ENCODE measurements at regions not wholly inside any gene's neighbourhood (a gene's known extent, or its start where the extent isn't known, plus 50 kb on each side); places are given as distances from the start of the nearest gene placed in this dataset.
"Not testable (repeated sequence)": the region's sequence is repeated elsewhere in the genome, so short reads cannot be mapped to it uniquely, and the experiment has no call there.

GRCh38 chr5:106306313-106307028 lies 1364.3 kb downstream of the EFNA5 start:
- DNase-seq (ENCODE audit: low read depth in 4 of 4, low spot score in 2 of 4), result no peak

DNA sequence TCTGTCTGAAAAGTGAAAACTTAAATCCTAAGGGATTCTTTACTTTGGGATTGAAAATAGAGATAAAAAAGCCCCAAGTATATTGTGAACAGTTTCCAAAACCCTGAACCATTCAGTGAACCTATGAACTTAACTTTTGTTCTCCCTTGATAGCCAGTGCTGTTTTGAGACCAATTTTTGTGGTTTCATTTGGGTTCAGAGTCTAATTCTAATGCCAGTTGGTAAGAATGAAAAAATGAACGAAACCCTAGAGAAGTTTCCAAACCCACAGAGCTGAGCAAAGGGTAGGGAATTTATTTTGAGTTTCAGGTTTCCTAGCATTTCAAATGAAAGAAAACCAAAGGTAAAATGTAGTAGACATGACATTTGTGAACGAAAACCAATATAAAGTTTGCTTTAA lies 1366.8 kb downstream of the EFNA5 start:
- no peak for DNase-seq (ENCODE audit: low read depth in 4 of 4, low spot score in 2 of 4)

GRCh38 chr5:106292654-106293053 lies 1378.1 kb downstream of the EFNA5 start:
- no peak for DNase-seq (ENCODE audit: low read depth in 4 of 4, low spot score in 2 of 4)

DNA sequence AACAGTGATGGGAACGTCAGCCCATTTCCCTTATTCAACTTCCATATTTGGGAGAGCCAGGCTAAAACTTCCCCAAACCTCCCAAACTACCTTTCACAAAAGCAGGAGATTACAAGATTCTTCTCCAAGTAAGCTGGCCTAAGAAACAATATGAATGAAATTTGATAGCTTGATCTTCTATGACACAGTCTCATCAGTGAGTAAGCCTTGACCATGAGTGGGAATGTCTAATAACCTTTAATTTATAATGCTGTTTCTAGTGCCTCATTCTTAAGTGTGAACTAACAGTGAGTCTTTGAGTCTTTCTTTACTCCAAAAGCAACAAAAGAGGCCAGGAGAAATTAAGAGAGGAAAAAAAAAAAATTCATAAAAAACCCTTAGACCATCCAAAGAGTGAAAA lies 1379.9 kb downstream of the EFNA5 start:
- DNase-seq (ENCODE audit: low read depth in 4 of 4, low spot score in 2 of 4), result no peak

- no peak for DNase-seq (ENCODE audit: low read depth in 4 of 4, low spot score in 2 of 4)
Observed at GRCh38 chr5:106288979-106289378, 1381.8 kb downstream of the EFNA5 start.

DNA sequence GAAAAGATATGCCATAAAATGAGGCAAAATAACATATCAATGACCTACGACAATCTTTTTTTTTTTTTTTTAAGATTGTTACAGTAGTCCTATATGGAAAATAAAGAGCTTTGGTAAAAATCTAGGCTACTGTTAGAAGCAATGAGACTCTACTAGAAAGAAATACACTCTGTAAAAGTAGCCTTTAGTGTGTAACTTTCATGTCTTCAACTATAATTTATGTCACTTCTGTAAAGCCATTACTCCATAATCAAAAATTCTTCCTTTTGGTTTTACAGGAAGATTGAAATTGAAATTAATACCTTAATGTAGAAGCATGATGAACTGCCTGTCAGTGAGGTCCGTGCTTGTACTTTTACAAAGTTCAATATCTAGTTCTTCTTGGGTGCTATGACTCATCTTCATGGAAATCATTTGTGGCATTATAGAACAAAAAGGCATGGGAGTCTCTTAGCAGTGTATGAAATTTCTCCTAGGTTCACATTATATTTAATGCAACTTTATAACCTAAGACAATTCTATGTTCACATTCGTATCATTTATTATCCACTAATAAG lies 1393.1 kb downstream of the EFNA5 start:
- DNase-seq (ENCODE audit: low read depth in 4 of 4, low spot score in 2 of 4), result no peak

DNA sequence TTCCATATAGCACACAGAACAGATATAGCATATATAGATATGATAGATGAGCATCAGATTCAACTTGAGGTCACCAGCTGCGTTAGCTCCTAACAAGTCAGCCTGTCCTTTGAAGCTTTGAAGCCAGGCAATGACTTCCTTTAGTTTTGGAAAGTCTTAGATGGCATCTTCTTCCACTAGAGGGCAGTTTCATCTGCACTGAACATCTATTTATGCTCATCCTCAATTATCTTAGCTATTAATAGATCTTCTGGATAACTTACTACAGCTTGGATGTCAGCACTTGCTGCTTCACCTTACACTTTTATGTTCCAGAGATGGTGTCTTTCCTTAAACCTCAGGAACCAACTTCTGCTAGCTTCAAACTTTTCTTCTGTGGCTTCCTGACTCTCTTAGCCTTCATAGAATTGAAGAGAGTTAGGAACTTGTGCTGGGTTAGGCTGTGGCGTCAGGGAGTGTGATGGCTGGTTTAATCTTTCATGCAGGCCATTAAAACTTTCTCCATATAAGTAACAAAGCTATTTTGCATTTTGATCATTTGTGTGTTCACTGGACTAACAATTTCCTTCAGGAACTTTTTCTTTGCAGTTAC lies 1401.4 kb downstream of the EFNA5 start:
- DNase-seq (ENCODE audit: low read depth in 4 of 4, low spot score in 2 of 4), result no peak

DNA sequence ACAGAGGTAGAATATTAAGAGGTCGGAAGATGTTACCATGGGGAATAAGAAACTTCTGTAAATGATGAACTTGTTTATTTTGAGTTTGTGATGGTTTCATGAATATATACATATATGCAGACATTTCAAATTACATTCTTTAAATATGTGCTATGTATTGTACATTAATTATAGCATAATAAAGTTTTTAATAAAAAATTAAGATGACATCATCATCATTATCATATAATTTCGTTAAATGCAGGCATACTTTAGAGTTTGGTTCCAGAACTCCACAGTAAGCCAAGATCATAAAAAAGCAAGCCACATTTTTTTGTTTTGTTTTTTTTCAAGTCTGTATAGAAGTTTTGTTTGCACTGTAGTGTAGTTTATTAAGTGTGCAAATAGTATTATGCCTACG lies 1403.5 kb downstream of the EFNA5 start:
- DNase-seq (ENCODE audit: low read depth in 4 of 4, low spot score in 2 of 4), result no peak

DNA sequence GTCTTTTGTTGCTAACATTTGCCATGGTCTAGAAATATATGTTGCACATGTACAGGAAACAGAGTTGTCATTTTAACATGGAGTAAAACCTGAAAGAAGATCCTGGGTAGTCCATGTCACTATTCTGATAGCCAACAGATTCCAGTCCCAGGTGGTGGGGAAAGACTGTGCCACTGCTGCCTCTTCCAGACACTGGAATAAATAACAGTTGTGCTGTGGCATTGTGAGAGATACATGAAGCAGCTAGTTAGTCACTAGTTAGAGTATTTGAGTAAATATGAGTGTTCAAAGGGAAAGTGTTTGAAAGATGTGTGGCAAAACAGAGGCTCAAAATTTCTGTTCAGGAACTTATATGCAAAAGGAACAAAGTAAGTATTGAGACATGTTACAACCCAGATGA lies 1408.3 kb downstream of the EFNA5 start:
- no peak for DNase-seq (ENCODE audit: low read depth in 4 of 4, low spot score in 2 of 4)

- not testable (repeated sequence) for DNase-seq (ENCODE audit: low read depth in 4 of 4, low spot score in 2 of 4)
Observed at GRCh38 chr5:106259431-106260090, 1411.2 kb downstream of the EFNA5 start.

DNA sequence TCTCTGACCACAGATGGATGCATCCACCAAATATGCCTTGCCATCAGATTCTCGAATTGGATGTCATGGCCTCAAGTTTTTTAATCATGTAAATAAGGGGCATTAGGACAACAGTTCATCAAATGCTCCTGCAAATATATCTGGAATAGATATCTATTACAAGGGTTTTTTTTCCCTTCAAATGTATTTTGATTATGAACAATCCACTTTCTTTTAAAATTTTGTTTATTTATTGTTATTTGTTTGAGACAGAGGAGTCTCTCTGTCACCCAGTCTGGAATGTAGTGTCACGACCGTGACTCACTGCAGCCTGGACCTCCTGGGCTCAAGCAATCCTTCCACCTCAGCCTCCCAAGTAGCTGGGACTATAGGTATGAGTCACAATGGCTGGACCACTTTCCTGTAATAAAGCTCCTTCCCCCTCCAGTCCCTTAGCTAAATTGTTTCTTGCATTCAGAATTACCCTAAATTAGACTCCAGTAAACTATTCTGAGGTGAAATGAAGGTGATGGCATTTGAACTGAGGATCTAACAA lies 1412.1 kb downstream of the EFNA5 start:
- DNase-seq (ENCODE audit: low read depth in 4 of 4, low spot score in 2 of 4), result no peak

- DNase-seq (ENCODE audit: low read depth in 4 of 4, low spot score in 2 of 4), result no peak
Observed at GRCh38 chr5:106254784-106255183, 1416.0 kb downstream of the EFNA5 start.

DNA sequence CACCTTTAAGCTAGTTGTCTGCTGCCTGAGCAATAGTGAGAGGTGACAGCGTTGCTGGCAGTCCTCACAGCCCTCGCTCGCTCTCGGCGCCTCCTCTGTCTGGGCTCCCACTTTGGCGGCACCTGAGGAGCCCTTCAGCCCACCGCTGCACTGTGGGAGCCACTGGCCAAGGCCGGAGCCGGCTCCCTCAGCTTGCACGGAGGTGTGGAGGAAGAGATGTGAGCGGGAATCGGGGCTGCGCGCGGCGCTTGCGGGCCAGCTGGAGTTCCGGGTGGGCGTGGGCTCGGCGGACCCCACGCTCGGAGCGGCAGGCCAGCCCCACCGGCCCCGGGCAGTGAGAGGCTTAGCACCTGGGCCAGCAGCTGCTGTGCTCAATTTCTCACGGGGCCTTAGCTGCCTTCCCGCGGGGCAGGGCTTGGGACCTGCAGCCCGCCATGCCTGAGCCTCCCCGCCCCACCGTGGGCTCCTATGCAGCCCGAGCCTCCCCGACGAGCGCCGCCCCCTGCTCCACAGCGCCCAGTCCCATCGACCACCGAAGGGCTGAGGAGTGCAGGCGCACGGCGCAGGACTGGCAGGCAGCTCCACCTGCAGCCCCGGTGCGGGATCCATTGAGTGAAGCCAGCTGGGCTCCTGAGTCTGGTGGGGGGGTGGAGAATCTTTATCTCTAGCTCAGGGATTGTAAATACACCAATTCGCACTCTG lies 1424.5 kb downstream of the EFNA5 start:
- not testable (repeated sequence) for DNase-seq (ENCODE audit: low read depth in 4 of 4, low spot score in 2 of 4)

DNA sequence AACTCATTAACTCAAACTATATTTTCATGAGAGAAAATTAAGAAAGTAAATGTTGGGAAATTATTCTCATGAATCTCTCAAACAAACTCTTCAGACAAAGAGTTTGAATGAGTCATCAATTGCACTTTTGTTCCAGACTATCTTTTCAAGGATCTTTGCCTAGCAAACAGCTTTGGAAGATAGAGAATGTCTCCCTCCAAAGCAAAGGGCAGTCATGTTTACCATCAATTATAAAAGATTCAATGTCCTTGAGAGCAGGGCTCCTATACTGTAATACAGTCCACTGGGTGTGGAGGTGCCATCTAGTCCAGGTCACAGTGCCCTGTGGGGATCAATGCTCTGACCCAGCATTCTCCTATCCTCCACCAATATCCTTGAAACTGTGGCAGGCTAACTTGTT lies 1429.3 kb downstream of the EFNA5 start:
- no peak for DNase-seq (ENCODE audit: low read depth in 4 of 4, low spot score in 2 of 4)

DNA sequence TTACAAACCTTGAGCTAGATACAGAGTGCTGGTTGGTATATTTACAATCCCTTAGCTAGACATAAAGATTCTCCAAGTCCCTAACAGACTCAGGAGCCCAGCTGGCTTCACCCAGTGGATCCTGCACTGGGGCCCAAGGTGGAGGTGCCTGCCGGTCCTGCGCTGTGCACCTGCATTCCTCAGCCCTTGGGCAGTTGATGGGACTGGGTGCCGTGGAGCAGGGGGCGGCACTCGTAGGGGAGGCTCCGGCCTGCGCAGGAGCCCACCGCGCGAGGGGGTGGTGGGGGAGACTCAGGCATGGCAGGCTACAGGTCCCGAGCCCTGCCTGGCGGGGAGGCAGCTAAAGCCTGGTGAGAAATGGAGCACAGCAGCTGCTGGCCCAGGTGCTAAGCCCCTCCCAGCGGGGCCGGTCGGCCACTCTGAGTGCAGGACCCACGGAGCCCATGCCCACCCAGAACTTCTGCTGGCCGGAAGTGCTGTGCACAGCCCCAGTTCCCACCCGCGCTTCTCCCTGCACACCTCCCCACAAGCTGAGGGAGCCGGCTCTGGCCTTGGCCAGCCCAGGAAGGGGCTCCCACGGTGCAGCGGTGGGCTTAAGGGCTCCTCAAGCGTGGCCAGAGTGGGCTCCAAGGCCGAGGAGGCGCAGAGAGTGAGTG lies 1464.7 kb downstream of the EFNA5 start:
- DNase-seq (ENCODE audit: low read depth in 4 of 4, low spot score in 2 of 4), result no peak

GRCh38 chr5:106202035-106202434 lies 1468.7 kb downstream of the EFNA5 start:
- no peak for DNase-seq (ENCODE audit: low read depth in 4 of 4, low spot score in 2 of 4)

DNA sequence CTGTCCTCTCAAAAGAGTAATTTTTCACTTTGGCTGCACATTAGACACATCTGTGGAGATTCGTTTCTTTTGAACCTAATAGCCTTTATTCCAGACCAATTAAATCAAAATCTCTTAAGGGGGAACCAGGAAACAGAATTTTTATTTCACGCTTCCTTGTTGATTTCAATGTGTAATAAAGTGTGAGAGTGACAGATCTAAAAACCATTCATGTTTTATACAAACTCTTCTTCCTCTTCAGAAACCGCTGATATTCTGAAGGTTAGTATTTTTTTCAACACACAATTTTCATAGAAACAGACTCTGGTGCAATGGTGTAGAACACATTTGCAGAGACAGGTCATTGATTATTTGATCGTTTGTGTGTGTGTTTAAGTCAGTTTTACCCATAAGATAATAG lies 1469.8 kb downstream of the EFNA5 start:
- no peak for DNase-seq (ENCODE audit: low read depth in 4 of 4, low spot score in 2 of 4)

- DNase-seq (ENCODE audit: low read depth in 4 of 4, low spot score in 2 of 4), result no peak
Observed at GRCh38 chr5:106195679-106196474, 1474.9 kb downstream of the EFNA5 start.

GRCh38 chr5:106189121-106189809 lies 1481.5 kb downstream of the EFNA5 start:
- no peak for DNase-seq (ENCODE audit: low read depth in 4 of 4, low spot score in 2 of 4)

Data from left renal cortex interstitium (tissue), 4 donors.